Sigmoid colon (tissue), 4 donors: ENCODE measurements at regions not wholly inside any gene's neighbourhood (a gene's known extent, or its start where the extent isn't known, plus 50 kb on each side); places are given as distances from the start of the nearest gene placed in this dataset.

Source experiments
- EP300 ChIP-seq, 4 donors: sonication (generic); formaldehyde crosslinking; IDR thresholded peaks; one replicate each; pipeline ENCODE4 v1.6.1; 2017; ENCODE audit warnings: antibody characterized with exemption in 4 of 4
- POLR2A ChIP-seq, 2 donors: fragments of 450-650 bp; IDR thresholded peaks; one replicate each; pipeline ENCODE4 v1.6.1; 2016; ENCODE audit warnings: antibody characterized with exemption in 2 of 2, mild to moderate bottlenecking in 2 of 2, moderate library complexity in 2 of 2
- POLR2AphosphoS5 ChIP-seq, 4 donors: sonication (generic); formaldehyde crosslinking; IDR thresholded peaks; one replicate each; pipeline ENCODE4 v1.6.1; 2017; ENCODE audit warnings: antibody characterized with exemption in 4 of 4
- TF ChIP-seq, protein P1 (sequence below), 4 experiments: fragments of 450-650 bp in 3 of 4; fragments of 200-600 bp in 1 of 4; IDR thresholded peaks; one replicate each; pipeline ENCODE4 v1.5.1; 2016 to 2019; ENCODE audit warnings: antibody characterized with exemption in 4 of 4, mild to moderate bottlenecking in 3 of 4, moderate library complexity in 2 of 4

DNA sequence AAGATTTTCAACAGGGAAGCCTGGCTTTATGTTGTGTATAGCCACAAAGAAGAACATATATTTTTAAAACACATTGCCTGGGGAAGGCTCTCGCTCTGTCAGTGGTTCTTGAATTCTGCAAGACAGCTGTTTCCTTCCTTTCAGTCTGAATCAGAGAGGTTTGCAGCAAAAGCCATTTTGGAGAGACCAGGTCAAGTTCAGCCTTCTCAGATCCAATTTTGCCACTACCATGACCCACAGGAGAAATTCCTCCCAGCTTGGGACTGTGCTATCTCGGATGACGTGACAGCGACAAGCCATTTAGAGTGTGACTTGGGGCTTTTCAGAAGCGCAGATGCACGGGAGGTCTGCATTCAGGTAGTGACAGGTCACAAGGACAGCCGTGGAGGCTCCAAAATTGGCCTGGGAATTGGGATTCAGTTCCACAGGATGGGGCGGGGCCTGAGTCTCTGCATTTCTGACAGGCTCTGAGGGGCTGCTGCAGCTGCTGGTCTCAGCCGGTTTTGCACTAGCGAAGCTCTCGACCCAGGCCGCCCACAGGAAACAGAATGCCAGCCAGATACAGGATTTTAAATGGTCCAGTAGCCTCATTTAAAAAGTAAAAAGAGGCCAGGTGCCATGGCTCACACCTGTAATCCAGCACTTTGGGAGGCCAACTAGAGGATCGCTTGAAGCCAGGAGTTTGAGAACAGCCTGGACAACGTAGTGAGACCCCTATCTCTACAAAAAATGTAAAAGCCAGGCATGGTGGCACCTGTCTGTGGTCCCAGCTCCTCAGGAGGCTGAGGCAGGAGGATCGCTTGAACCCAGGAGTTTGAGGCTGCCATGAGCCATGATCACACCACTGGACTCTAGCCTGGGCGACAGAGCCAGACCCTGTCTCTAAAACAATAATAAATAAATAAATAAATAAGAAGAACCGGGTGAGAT is 196.6 kb upstream of the CIBAR2 start:
- TF ChIP-seq, protein P1, sequence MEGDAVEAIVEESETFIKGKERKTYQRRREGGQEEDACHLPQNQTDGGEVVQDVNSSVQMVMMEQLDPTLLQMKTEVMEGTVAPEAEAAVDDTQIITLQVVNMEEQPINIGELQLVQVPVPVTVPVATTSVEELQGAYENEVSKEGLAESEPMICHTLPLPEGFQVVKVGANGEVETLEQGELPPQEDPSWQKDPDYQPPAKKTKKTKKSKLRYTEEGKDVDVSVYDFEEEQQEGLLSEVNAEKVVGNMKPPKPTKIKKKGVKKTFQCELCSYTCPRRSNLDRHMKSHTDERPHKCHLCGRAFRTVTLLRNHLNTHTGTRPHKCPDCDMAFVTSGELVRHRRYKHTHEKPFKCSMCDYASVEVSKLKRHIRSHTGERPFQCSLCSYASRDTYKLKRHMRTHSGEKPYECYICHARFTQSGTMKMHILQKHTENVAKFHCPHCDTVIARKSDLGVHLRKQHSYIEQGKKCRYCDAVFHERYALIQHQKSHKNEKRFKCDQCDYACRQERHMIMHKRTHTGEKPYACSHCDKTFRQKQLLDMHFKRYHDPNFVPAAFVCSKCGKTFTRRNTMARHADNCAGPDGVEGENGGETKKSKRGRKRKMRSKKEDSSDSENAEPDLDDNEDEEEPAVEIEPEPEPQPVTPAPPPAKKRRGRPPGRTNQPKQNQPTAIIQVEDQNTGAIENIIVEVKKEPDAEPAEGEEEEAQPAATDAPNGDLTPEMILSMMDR (IDR thresholded peaks at IDR 0.05), result no peak
- TF ChIP-seq EP300 (IDR thresholded peaks at IDR 0.05) (no peak), POLR2AphosphoS5 (IDR thresholded peaks at IDR 0.05) (no peak), POLR2A (IDR thresholded peaks at IDR 0.05) (no peak)
